Posterior vena cava (tissue), 2 donors: ENCODE measurements at regions not wholly inside any gene's neighbourhood (a gene's known extent, or its start where the extent isn't known, plus 50 kb on each side); places are given as distances from the start of the nearest gene placed in this dataset.
"Not testable (repeated sequence)": the region's sequence is repeated elsewhere in the genome, so short reads cannot be mapped to it uniquely, and the experiment has no call there.

Experiments
- DNase-seq: peaks from one replicate; pipeline ENCODE4 v3.0.0-alpha.2; 2020; ENCODE audit warnings: low spot score
- intact Hi-C, 2 donors: fragments of 100-400 bp; cut with DNase I; formaldehyde crosslinking; loops; one replicate each; pipeline versions ENCODE4 v1.14.1 to v1.14.2; 2022 to 2023
- donor health status: DM: yes; HTN: yes; CAD: no.
- donor health status: DM: yes; HTN: yes; CAD: no.

DNA sequence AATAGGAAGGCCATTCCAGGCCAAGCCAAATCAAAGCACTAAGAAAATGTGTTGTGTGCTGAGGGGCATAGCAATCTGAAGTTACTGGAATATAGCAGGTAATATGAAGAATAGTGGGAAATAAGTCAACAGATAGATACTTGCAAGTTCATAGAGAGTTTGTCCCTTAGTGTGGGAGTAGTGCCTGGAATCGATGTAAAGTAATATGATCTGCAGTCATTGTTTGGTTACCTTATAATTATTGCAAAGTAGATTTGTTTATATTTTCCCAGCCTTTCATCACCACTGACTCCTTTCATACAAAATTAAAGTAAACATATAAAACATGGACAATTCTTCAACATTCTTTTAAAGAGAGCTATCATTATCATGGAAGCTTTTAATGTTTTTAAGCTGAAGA is 420.9 kb upstream of the NECTIN3 start:
- no peak for DNase-seq
- intact Hi-C loops, result no loop called here

DNA sequence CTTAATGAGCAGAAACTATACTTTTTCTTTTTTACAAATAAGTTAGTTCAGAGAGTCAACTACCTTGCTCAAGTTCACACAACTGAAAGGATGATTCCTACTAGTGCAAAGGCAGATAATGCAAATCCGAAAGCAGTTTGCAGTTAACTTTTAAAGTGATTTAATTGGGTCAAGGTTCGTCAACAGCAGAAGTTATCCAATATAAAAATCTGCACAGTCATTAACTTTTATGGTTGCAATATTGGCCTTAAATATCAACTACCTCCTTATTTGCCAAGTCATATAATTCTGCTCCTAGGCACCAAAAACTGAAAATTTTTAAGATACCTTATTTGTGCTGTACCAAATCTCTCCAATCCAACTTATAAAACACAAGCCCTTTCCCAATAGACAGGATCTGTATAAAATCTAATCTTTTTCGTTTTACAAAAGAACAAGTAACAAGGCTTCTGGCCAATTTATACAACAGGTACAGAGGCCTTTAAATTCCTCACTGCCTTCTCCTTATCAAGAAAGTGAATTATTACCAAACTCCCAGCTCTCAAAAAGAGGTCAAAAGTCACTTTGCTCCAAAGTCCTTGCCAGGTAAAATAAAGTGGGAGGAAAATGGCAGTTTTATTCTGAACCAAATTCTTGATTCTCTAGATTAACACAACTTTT is 416.6 kb upstream of the NECTIN3 start:
- intact Hi-C loops, result no loop called here
- DNase-seq, result no peak

DNA sequence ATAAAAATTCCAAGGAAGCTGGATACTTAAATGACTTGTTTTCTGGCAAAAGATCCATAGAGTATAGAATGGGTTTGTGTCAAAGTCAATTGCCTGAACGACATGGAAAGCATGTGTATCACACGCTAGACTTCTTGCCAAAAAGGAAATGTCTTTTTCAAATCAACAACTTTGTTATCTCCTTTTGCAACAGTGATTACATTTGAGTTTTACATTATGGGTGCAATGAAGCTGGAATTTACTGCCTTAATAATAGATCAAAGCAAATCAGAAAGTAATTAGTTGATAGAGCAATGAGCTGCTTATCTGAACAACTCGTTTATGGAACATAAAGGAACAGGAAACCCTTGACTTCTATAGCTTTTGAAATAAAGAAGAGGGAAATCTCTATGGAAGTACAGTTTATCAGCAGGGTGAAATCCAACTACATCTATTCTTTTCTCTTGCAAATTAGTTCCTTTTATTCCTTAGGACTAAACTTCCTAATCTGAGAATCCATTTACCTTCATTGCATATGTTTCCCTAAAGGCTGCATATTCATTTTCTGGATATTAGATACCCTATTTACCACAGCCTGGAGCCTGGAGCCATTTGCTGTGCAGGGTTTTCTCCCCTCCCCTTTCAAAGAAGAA is 415.1 kb upstream of the NECTIN3 start:
- intact Hi-C loops, result no loop called here
- DNase-seq, result no peak

DNA sequence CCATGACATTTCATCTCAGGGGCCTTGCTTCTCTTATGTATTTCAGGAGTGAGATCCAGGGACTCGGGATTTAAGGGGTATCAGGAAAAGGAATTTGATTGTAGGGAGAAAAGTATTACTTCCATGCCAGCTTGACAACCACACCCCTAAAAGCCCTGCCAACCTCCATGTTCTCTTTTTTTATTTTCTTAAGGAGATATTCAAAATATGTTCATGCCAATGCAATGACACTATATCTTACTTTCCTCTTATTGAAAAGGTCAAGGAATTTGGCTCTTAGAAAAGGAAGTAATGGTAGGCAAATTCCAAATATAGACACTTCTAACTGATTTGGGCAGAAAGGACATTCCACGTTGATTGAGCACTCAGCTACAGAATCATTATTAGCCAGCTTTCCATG is 407.5 kb upstream of the NECTIN3 start:
- intact Hi-C loops, result no loop called here

DNA sequence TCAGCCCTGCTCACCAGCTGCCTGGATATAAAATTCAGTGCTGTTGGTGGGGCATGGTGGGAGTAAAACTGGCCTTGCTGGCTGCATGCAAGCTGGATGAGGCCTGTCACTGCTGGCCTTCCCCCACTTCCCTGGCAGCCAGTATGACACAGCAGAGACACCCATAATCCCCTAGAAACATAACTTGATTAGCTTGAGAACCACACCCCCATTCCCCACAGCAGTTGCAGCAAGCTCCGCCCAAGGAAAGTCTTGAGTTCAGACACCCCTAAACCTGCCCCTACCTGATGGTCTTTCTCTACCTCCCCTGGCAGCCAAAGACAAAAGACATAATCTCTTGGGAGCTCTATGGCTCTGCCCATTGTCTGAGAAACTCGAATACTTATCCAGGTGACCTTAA is 405.1 kb upstream of the NECTIN3 start:
- no peak for DNase-seq
- intact Hi-C loops, result no loop called here

More for the DNA sequence above, 407.5 kb upstream of the NECTIN3 start:
- no peak for DNase-seq

DNA sequence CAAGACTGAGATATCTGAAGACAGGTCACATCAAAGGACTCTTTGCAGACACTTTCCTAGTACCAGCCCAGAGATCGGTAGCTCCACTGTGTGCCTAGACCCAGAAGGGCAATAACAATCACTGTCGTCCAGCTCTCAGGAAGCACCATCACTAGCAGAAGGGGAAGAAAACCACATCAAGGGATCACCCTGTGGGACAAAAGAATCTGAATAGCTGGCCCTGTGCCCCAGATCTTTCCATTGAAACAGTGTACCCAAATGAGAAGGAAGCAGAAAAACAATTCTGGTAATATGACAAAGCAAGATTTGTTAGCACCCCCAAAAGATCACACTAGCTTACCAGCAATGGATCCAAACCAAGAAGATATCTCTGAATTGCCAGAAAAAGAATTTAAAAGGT is 404.4 kb upstream of the NECTIN3 start:
- intact Hi-C loops, result no loop called here

DNA sequence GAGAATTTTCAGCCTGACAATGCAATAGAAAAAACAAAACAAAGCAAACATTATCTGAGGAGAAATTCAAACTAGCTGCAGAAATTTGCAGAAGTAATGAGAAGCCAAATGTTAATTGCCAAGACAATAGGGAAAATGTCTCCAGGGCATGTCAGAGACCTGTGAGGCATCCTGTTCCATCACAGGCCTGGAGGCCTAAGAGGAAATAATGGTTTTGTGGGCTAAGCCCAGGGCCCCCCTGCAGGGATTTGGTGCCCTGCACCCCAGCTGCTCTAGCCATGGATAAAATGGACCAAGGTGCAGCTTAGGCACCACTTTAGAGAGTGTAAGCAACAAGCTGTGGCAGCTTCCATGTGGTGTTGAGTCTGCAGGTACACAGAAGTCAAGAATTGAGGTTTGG is 401.2 kb upstream of the NECTIN3 start:
- intact Hi-C loops, result no loop called here
- DNase-seq, result no peak

More for the DNA sequence above, 404.4 kb upstream of the NECTIN3 start:
- no peak for DNase-seq

DNA sequence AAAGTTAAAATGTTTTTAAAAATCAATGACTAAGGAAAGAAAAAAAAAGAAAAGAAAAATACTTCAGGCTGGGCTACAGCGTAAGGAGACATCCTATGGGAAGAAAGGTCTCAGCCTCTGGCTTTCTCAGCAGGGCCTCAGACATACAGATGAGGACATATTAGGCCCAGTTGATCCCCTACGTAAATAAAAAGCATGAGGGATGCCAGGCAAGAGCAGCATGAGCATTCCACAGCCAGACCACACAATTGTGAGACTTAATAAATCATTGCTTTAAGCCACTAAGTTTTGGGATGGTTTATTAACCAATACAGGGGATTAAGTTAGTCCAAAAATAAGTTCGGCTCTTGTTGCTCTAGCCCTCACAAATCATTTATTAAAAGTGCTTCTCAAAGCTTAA is 394.1 kb upstream of the NECTIN3 start:
- intact Hi-C loops, result no loop called here

DNA sequence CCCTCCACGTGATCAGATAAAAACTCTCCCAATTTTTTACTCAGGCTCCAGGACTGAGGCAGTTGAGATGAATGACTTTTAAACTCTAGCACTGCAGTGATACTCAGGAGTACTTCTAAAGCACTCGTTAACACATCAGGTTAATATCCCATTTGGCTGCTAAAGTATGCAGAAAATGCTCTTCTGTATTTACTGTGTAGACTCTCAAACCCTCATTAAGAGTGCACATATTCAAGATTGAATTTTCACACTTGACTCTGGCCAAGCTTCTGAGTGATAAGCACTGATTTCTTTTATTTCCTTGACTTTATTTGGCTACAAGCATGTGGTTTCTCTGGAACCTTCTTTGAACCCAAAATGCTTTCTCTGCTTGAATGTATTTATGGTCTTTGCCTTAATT is 392.3 kb upstream of the NECTIN3 start:
- intact Hi-C loops, result no loop called here
- no peak for DNase-seq

More for the DNA sequence above, 394.1 kb upstream of the NECTIN3 start:
- no peak for DNase-seq

DNA sequence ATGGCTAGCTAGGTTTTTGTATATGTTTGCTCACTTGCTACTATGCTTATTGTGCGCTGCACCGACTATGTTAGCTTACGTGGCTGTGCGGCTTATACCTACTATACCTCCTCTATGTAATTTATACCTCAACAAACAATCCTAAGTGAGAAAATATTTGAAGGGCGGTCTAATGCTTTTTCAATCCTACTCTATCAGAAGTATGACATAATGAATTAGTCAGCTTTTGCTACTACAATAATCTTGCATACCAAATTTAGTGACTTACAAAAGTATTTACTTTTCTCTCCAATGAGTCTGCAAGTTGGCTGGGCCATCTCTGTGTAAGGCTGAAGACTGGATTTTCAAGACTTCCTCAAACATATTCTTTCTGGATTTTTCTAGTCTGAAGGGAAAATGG is 391.2 kb upstream of the NECTIN3 start:
- DNase-seq, result no peak
- intact Hi-C loops, result no loop called here

DNA sequence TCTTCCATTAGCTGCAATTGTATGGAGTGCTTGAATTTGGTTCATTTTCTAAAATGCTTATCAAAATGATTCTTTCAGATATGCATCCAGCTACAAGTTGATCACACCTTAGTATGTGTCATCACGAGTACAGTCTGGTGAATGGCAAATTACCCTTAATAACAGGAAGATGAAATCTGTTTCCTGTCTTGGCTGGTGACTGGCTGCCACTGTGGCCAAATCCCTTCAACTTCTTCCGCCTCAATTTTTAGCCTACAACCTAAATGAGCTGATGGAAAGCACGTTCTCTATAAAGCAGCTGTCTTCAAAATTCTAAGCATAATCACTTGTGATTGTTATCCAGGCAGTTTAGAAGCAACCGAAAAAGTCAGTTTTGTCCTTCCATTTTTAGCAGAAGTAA is 387.1 kb upstream of the NECTIN3 start:
- intact Hi-C loops, result no loop called here

DNA sequence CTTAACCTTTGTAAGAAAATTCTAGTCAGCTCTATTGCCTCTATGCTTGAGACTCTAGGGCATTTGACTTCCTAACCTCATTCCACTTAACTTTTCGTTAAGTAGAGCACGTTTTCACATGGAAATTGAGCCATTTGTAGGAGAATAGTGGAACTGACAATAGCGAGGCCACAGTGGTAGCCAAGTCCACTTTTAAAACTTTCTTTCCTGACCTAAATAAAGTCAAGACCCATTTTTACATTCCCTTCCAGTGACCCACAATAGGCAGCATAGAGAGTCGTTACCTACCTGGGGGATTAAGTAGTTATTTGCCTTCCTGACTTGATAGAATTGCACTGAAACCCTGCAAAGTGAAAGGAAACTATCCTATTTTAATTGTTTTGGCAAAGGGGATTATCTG is 386.0 kb upstream of the NECTIN3 start:
- DNase-seq, result no peak
- intact Hi-C loops, result no loop called here

More for the DNA sequence above, 387.1 kb upstream of the NECTIN3 start:
- no peak for DNase-seq

DNA sequence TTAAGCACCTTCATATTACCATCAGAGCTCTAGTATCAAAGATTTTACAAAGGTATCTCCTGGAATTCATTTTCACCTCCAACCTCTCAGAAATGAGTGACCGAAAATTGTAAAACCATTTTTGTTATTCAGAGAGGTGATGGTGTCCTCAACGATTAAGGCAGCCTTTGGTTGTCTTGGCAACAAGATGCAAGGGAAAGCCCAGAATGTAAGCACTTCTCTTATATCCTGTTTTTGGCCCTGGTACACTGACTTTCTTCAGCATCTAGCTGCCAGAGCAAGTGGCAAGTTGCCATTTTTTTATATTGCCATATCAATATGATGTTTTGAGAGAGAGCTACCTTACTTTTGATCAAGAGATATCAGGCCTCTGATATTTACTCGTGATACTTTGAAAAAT is 384.9 kb upstream of the NECTIN3 start:
- intact Hi-C loops, result no loop called here
- DNase-seq, result no peak

DNA sequence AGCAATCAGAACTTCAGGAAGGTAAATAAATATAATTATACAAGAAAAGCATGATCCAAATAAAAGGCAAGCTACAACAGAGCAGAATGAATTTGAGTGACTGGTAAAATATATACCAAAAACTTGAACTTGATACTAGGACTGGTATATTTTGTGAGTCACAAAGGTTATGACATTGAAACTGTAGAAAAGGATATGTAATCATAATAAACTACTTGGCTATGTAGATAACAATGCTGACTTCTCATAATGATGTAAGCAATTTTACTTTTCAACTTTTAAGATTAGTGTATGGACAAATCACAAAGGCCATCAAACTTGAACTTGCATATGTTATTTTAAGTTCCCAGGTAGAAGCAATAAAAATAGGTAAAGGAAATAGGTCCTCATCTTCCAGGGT is 384.5 kb upstream of the NECTIN3 start:
- intact Hi-C loops, result no loop called here

DNA sequence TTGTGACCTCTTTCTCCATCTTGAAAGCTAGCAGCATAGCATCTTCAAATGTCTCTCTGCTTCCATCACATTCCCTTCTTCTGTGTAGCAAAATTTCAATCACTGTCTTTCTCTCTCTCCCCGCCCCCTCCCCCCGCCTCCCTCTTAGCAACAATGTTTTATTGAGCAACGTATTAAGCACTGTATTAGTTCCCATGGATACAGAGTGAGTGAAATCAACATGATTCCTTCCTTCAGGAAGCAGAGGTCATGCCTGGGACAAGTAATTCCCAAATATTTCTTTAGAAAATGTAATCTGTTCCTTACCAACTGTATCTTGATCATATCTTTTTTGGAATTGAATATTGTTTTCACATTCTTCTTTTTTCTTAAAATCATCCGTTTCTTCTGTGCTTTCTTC is 373.7 kb upstream of the NECTIN3 start:
- DNase-seq, result no peak
- intact Hi-C loops, result no loop called here

More for the DNA sequence above, 384.5 kb upstream of the NECTIN3 start:
- no peak for DNase-seq

DNA sequence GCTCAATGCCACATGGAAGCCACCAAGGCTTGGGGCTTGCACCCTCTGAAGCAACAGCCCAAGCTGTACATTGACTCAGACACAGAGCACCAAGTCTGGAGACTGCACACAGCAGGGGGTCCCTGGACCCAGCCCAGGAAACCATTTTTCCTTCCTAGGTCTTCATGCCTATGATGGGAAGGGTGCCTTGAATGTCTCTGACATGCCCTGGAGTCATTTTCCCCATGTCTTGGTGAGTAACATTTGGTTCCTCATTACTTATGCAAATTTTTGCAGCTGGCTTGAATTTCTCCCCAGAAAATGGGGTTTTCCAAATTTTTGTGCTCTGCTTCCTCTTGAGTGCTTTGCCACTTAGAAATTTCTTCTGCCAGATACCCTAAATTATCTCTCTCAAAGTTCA is 367.3 kb upstream of the NECTIN3 start:
- DNase-seq, intact Hi-C loops: not testable (repeated sequence)

DNA sequence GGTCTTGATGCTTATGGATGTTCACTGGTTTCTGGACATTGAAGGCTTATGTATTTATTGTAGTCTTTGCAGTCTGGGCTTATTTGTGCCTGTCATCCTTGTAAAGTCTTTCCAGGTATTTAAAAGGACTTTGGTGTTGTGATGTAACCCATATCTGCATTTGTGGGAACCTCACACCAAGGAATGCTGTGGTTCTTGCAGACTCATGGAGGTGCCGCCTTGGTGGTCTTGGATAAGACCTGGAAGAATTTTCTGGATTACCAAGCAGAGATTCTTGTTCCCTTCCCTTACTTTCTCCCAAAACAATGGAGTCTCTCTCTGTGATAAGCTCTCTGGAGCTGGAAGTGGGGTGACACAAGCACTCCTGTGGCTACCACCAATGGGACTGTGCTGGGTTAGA is 363.5 kb upstream of the NECTIN3 start:
- DNase-seq, result no peak
- intact Hi-C loops, result no loop called here

DNA sequence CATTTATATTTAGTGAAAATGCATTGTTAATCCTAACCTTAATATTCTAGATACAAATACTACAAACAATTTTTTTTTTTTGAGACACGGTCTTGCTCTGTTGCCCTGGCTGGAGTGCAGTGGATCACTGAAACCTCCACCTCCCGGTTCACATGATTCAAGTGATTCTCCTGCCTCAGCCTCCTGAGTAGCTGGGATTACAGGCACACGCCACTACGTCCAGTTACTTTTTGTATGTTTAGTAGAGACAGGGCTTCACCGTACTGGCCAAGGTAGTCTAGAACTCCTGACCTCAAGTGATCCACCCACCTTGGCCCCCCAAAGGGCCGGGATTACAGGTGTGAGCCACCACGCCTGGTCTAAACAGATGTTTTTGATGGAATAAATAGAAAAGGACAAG is 361.5 kb upstream of the NECTIN3 start:
- no peak for DNase-seq
- intact Hi-C loops, result no loop called here

DNA sequence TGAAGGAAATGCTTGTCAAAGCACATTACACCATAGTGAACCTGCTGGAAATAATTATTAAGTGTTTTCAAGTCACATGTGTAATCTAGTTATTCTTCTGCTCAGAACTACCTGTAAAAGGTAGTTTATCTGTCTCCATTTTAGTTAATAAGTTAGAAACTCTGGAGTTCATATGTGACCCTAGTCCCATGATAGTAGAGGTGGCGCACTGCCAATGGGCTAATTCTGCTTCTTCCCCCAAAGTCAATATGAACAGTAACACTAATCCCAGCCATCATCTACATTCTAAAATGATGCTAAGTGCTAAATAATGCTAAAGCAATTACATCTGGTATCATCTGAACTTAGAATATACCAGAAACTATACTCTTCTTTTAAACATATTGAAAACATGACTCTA is 361.0 kb upstream of the NECTIN3 start:
- no peak for DNase-seq
- intact Hi-C loops, result no loop called here

DNA sequence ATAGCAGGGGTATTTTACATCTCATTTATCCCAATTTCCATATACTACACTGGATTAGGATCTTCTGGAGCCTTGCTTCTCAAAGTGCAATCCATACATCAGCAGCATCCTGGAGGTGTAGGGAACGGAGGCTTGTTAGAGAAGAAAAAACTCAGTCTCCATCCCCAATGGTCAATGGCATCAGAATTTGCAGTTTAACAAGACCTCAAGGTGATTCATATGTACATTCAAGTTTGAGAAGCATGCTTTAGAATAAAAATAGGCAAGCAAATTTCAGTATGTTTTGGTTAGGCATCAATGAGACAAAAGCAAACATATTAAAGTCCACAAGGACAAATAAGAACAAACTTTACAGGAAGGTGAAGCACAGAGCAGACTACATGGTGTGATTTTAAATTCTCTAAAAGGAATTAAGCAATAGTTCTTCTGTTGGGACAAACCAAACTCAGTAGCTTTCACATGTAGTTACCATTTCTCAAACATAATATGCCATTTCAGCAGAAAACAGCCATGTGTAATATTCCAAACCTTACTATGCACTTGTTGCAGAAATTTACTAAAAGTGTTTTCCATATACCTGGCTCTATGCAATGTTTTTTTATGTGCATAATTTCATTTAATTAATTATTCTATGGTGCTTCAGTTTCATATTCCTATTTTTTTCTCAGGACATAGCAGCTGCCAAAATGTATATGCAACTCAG is 360.3 kb upstream of the NECTIN3 start:
- intact Hi-C loops, result no loop called here
- no peak for DNase-seq
